ENCODE measurements at regions not wholly inside any gene's neighbourhood (a gene's known extent, or its start where the extent isn't known, plus 50 kb on each side); places are given as distances from the start of the nearest gene placed in this dataset.

GRCh38 chr13:34719060-34719875 lies 222.8 kb upstream of the NBEA start:
- no peak for TF ChIP-seq POLR2A (IDR thresholded peaks at IDR 0.05; ENCODE audit: low read length)
- TF ChIP-seq GATA1 (IDR thresholded peaks at IDR 0.05; ENCODE audit: low read depth, low read length) = no peak

All from erythroblast (primary cell).